Activated CD4-positive, CD25-positive, alpha-beta regulatory T cell treated with anti-CD3 and anti-CD28 coated beads, Interleukin-2, amount 50 U/mL, for 72 hours (primary cell): ENCODE measurements at regions not wholly inside any gene's neighbourhood (a gene's known extent, or its start where the extent isn't known, plus 50 kb on each side); places are given as distances from the start of the nearest gene placed in this dataset.
A peak's percentile ranks its signal among the peaks of the same experiment; 100 is the strongest.
"Not testable (repeated sequence)": the region's sequence is repeated elsewhere in the genome, so short reads cannot be mapped to it uniquely, and the experiment has no call there.

ENCODE experiments used
- DNase-seq: peaks from one replicate; pipeline ENCODE4 v3.0.0; 2021

GRCh38 chr3:8317661-8318649, 183.7 kb upstream of the LMCD1 start:
- DNase-seq, result no peak

- DNase-seq, result no peak
Observed at GRCh38 chr3:8319935-8320634, 181.5 kb upstream of the LMCD1 start.

GRCh38 chr3:8320711-8321458, 180.7 kb upstream of the LMCD1 start:
- DNase-seq, result no peak

- peak; percentile 33 for DNase-seq
Observed at GRCh38 chr3:8324747-8325146, 176.9 kb upstream of the LMCD1 start.

- no peak for DNase-seq
Observed at GRCh38 chr3:8325306-8325705, 176.3 kb upstream of the LMCD1 start.

GRCh38 chr3:8325833-8326232, 175.8 kb upstream of the LMCD1 start:
- DNase-seq, result not testable (repeated sequence)

GRCh38 chr3:8327739-8328138, 173.9 kb upstream of the LMCD1 start:
- DNase-seq, result no peak

GRCh38 chr3:8328967-8329366, 172.7 kb upstream of the LMCD1 start:
- DNase-seq, result no peak

GRCh38 chr3:8329598-8329997, 172.0 kb upstream of the LMCD1 start:
- DNase-seq, result no peak

GRCh38 chr3:8336456-8336855, 165.2 kb upstream of the LMCD1 start:
- no peak for DNase-seq

- DNase-seq, result no peak
Observed at GRCh38 chr3:8338424-8338823, 163.2 kb upstream of the LMCD1 start.

GRCh38 chr3:8341821-8342247, 159.8 kb upstream of the LMCD1 start:
- no peak for DNase-seq

GRCh38 chr3:8343058-8343457, 158.6 kb upstream of the LMCD1 start:
- no peak for DNase-seq

- no peak for DNase-seq
Observed at GRCh38 chr3:8345398-8345797, 156.2 kb upstream of the LMCD1 start.

GRCh38 chr3:8348076-8348475, 153.5 kb upstream of the LMCD1 start:
- no peak for DNase-seq

GRCh38 chr3:8352475-8352874, 149.1 kb upstream of the LMCD1 start:
- no peak for DNase-seq

GRCh38 chr3:8353364-8353763, 148.3 kb upstream of the LMCD1 start:
- no peak for DNase-seq

- DNase-seq, result no peak
Observed at GRCh38 chr3:8355346-8355745, 146.3 kb upstream of the LMCD1 start.

- DNase-seq, result not testable (repeated sequence)
Observed at GRCh38 chr3:8356066-8356465, 145.6 kb upstream of the LMCD1 start.

- no peak for DNase-seq
Observed at GRCh38 chr3:8357859-8358258, 143.8 kb upstream of the LMCD1 start.

- DNase-seq, result no peak
Observed at GRCh38 chr3:8359133-8359532, 142.5 kb upstream of the LMCD1 start.

GRCh38 chr3:8363200-8363599, 138.4 kb upstream of the LMCD1 start:
- DNase-seq, result no peak

GRCh38 chr3:8365541-8365940, 136.1 kb upstream of the LMCD1 start:
- no peak for DNase-seq
